Endothelial cell of umbilical vein (primary cell): ENCODE measurements at regions not wholly inside any gene's neighbourhood (a gene's known extent, or its start where the extent isn't known, plus 50 kb on each side); places are given as distances from the start of the nearest gene placed in this dataset.

Experiments
- BruUV-seq: library from RNA; stranded (reverse); fragments of 400-500 nt; replicated peaks from 2 replicates; lab custom pipeline; 2021; lab: Mats Ljungman, UMichigan
- CTCF ChIA-PET: fragments of 300-600, 350-600 bp; sonication (Branson Sonifier 250); formaldehyde crosslinking; loops from one replicate; lab custom pipeline; 2021; ENCODE audit warnings: antibody characterized with exemption, inconsistent platforms; lab: Charles Lee
- POLR2A ChIA-PET: fragments of 300-600, 350-600 bp; sonication (Branson Sonifier 250); formaldehyde crosslinking; loops from one replicate; lab custom pipeline; 2021; ENCODE audit warnings: antibody characterized with exemption, inconsistent platforms; lab: Charles Lee
- DNase-seq: peaks from one replicate; pipeline ENCODE4 v3.0.0-alpha.2; 2011; ENCODE audit warnings: low read depth, low spot score
- FAIRE-seq: peaks from 2 replicates; lab custom pipeline; 2011; peaks lifted over from hg19 to GRCh38; lab: Jason Lieb, UNC
- H2AFZ ChIP-seq: 2 replicates; pipeline ENCODE4 v1.6.0; 2012; ENCODE audit warnings: low read depth, low read length, control low read depth, inconsistent platforms
- H3K27ac ChIP-seq: 2 replicates; pipeline ENCODE4 v1.5.1; 2011; ENCODE audit warnings: low read depth, mild to moderate bottlenecking, control low read depth, low read length, moderate library complexity; ENCODE audit not compliant: insufficient read depth
- H3K27me3 ChIP-seq, 2 experiments: 2 replicates each; pipeline versions ENCODE4 v1.6.0 to v1.6.1; 2011; ENCODE audit warnings: low read length in 2 of 2, mixed read lengths in 1 of 2; ENCODE audit not compliant: control insufficient read depth in 2 of 2, insufficient read depth in 2 of 2
- H3K36me3 ChIP-seq, 2 experiments: 2 replicates in 1 of 2; 3 replicates in 1 of 2; pipeline ENCODE4 v1.5.1; 2011; ENCODE audit warnings: low read length in 2 of 2, mild to moderate bottlenecking in 1 of 2, moderate library complexity in 1 of 2; ENCODE audit not compliant: control insufficient read depth in 2 of 2, insufficient read depth in 2 of 2; ENCODE audit errors: extremely low read depth in 1 of 2
- H3K4me1 ChIP-seq: 3 replicates; pipeline ENCODE4 v1.5.1; 2011; ENCODE audit warnings: mild to moderate bottlenecking, low read length; ENCODE audit not compliant: control insufficient read depth, insufficient read depth; ENCODE audit errors: extremely low read depth
- H3K4me2 ChIP-seq: 2 replicates; pipeline ENCODE4 v1.6.1; 2011; ENCODE audit warnings: low read length, control low read depth, mixed read lengths; ENCODE audit not compliant: insufficient read depth
- H3K4me3 ChIP-seq, 3 experiments: fragments of 200-600 bp in 1 of 3; sonication (generic), shearing (Covaris generic) in 1 of 3; replicated peaks in 1 of 3; 2 replicates each; pipeline ENCODE4 v1.5.1; 2011 to 2016; ENCODE audit warnings: control low read depth in 3 of 3, low read length in 3 of 3, mild to moderate bottlenecking in 2 of 3, inconsistent platforms in 1 of 3, low read depth in 1 of 3, moderate library complexity in 1 of 3; ENCODE audit not compliant: insufficient read depth in 1 of 3
- H3K79me2 ChIP-seq: 2 replicates; pipeline ENCODE4 v1.6.0; 2012; ENCODE audit warnings: low read length, inconsistent platforms; ENCODE audit not compliant: control insufficient read depth, insufficient read depth
- H3K9ac ChIP-seq: replicated peaks from 2 replicates; pipeline ENCODE3; 2011; ENCODE audit warnings: low read length, control low read depth; ENCODE audit not compliant: insufficient read depth; ENCODE audit errors: extremely low read depth
- H3K9me1 ChIP-seq: replicated peaks from 3 replicates; pipeline ENCODE4 v1.6.0; 2011; ENCODE audit warnings: mild to moderate bottlenecking, low read length; ENCODE audit not compliant: control insufficient read depth, insufficient read depth; ENCODE audit errors: extremely low read depth
- H3K9me3 ChIP-seq: replicated peaks from 2 replicates; pipeline ENCODE4 v1.5.1; 2012; ENCODE audit warnings: low read length, inconsistent platforms; ENCODE audit not compliant: control insufficient read depth, insufficient read depth
- H4K20me1 ChIP-seq: replicated peaks from 2 replicates; pipeline ENCODE3; 2011; ENCODE audit warnings: mild to moderate bottlenecking, low read length; ENCODE audit not compliant: control insufficient read depth, insufficient read depth; ENCODE audit errors: extremely low read depth
- EZH2 ChIP-seq: IDR thresholded peaks from 2 replicates; pipeline ENCODE4 v1.6.1; 2012; ENCODE audit warnings: borderline replicate concordance, low read depth, mild to moderate bottlenecking, moderate library complexity, low read length, inconsistent platforms; ENCODE audit not compliant: severe bottlenecking
- FOS ChIP-seq: IDR thresholded peaks from 2 replicates; pipeline ENCODE4 v1.6.1; 2011; ENCODE audit warnings: mild to moderate bottlenecking, low read length, moderate library complexity, borderline replicate concordance; ENCODE audit not compliant: insufficient read depth
- GATA2 ChIP-seq: IDR thresholded peaks from 2 replicates; pipeline ENCODE4 v1.7.0; 2011; ENCODE audit warnings: low read depth, mild to moderate bottlenecking, moderate library complexity, mixed read lengths, low read length; ENCODE audit not compliant: insufficient read length, insufficient read depth
- JUN ChIP-seq: IDR thresholded peaks from 2 replicates; pipeline ENCODE4 v1.6.1; 2011; ENCODE audit warnings: borderline replicate concordance, low read depth; ENCODE audit not compliant: insufficient read length, insufficient read depth
- MYC ChIP-seq: IDR thresholded peaks from one replicate; pipeline ENCODE4 v1.6.1; 2011; ENCODE audit warnings: mild to moderate bottlenecking, low read depth, low read length
- POLR2A ChIP-seq: IDR thresholded peaks from 2 replicates; pipeline ENCODE4 v1.6.1; 2012; ENCODE audit warnings: low read depth, mild to moderate bottlenecking, control low read depth, low read length
- POLR2AphosphoS5 ChIP-seq: IDR thresholded peaks from 2 replicates; pipeline ENCODE4 v1.6.1; 2012; ENCODE audit warnings: low read depth, mild to moderate bottlenecking, control low read depth, low read length, moderate library complexity; ENCODE audit not compliant: insufficient read depth
- dilution Hi-C: fragments of 300-500 bp; cut with MboI; formaldehyde crosslinking; loops from one replicate; pipeline ENCODE4 v1.15.0; 2019; ENCODE audit warnings: low sequenced_read_pairs; ENCODE audit not compliant: extremely low pct_ligation_motif_present
- intact Hi-C: fragments of 100-400 bp; cut with micrococcal nuclease; formaldehyde crosslinking; loops from one replicate; pipeline ENCODE4 v1.10.0; 2022
- TF ChIP-seq, protein P1 (sequence below): IDR thresholded peaks from 2 replicates; pipeline ENCODE4 v1.6.1; 2011; ENCODE audit not compliant: insufficient read depth, insufficient read length
- TF ChIP-seq, protein P2 (sequence below), 2 donors: IDR thresholded peaks; 1 replicate in 1 of 2; 2 replicates in 1 of 2; pipeline ENCODE4 v1.5.1; 2011; ENCODE audit warnings: low read length in 2 of 2, mild to moderate bottlenecking in 2 of 2, moderate library complexity in 2 of 2, control low read depth in 1 of 2, inconsistent platforms in 1 of 2, low read depth in 1 of 2; ENCODE audit not compliant: insufficient read depth in 1 of 2; ENCODE audit errors: extremely low read depth in 1 of 2

DNA sequence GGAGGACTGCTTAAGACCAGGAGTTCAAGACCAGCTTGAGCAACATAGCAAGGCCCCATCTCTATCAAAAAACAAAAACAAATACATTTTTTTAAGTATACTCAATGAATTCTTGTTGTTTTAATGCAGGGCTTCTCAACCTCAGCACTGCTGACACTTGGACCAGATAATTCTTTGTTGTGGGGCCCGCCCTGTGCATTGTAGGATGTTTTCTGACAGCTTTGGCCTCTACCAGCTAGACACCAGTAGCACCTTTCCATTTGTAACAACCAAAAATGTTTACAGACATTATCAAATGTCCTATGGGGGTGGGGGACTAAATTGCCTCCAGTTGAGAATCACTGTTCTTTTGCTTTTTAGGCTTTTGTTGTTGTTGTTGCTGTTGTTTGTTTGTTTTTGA, 128.1 kb upstream of the MDM1 start:
- no peaks in the 10 kb centered on the region for H3K79me2 ChIP-seq
- no peak overlapping the region for H3K4me2 ChIP-seq
- H3K27ac ChIP-seq: no peak overlapping the region
- no peak overlapping the region for H3K9ac ChIP-seq
- no peak for DNase-seq
- FAIRE-seq: no peak
- POLR2A ChIA-PET: no interaction called here
- TF ChIP-seq FOS: no peak
- no peak for TF ChIP-seq MYC
- no peak for TF ChIP-seq GATA2
- TF ChIP-seq, protein P1, sequence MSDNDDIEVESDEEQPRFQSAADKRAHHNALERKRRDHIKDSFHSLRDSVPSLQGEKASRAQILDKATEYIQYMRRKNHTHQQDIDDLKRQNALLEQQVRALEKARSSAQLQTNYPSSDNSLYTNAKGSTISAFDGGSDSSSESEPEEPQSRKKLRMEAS: no peak
- no peak for TF ChIP-seq POLR2AphosphoS5
- TF ChIP-seq EZH2: no peak
- no peak for TF ChIP-seq JUN
- TF ChIP-seq, protein P2, sequence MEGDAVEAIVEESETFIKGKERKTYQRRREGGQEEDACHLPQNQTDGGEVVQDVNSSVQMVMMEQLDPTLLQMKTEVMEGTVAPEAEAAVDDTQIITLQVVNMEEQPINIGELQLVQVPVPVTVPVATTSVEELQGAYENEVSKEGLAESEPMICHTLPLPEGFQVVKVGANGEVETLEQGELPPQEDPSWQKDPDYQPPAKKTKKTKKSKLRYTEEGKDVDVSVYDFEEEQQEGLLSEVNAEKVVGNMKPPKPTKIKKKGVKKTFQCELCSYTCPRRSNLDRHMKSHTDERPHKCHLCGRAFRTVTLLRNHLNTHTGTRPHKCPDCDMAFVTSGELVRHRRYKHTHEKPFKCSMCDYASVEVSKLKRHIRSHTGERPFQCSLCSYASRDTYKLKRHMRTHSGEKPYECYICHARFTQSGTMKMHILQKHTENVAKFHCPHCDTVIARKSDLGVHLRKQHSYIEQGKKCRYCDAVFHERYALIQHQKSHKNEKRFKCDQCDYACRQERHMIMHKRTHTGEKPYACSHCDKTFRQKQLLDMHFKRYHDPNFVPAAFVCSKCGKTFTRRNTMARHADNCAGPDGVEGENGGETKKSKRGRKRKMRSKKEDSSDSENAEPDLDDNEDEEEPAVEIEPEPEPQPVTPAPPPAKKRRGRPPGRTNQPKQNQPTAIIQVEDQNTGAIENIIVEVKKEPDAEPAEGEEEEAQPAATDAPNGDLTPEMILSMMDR (IDR thresholded peaks at IDR 0.05; ENCODE audit: extremely low read depth in 1 of 2, insufficient read depth in 1 of 2, low read depth in 1 of 2, low read length in 2 of 2): no peak
- no peak for TF ChIP-seq POLR2A
- peaks cover 11% of the 10 kb centered on the region for H3K4me1 ChIP-seq
- dilution Hi-C loops (no loop called here), intact Hi-C loops (no loop called here)
- CTCF ChIA-PET: no interaction called here
- H3K9me3 ChIP-seq: no peaks in the 10 kb centered on the region
- H3K27me3 ChIP-seq: no peaks in the 10 kb centered on the region
- no peak overlapping the region for H2AFZ ChIP-seq
- no peaks in the 10 kb centered on the region for H4K20me1 ChIP-seq
- no peaks in the 10 kb centered on the region for H3K9me1 ChIP-seq
- BruUV-seq: no TSS peak
- H3K4me3 ChIP-seq: no peak overlapping the region
- H3K36me3 ChIP-seq: no peaks in the 10 kb centered on the region
